ENCODE measurements at regions not wholly inside any gene's neighbourhood (a gene's known extent, or its start where the extent isn't known, plus 50 kb on each side); places are given as distances from the start of the nearest gene placed in this dataset.

- no peak for TF ChIP-seq CTCF (conservative IDR thresholded peaks at IDR 0.05)
- TF ChIP-seq EZH2 (IDR thresholded peaks at IDR 0.05; ENCODE audit: low read depth) = no peak
These were observed 319.9 kb downstream of the CBLN4 start for GRCh38 chr20:55685425-55685824.

All from PC-9 (cell line).